Astrocyte (in vitro differentiated cells and primary cell): ENCODE measurements at regions not wholly inside any gene's neighbourhood (a gene's known extent, or its start where the extent isn't known, plus 50 kb on each side); places are given as distances from the start of the nearest gene placed in this dataset.

Experiments
- CTCF ChIP-seq: IDR thresholded peaks from 2 replicates; pipeline ENCODE4 v1.5.1; 2011; ENCODE audit warnings: low read depth, mild to moderate bottlenecking, inconsistent platforms, low read length, moderate library complexity; ENCODE audit not compliant: insufficient read depth
- EZH2 ChIP-seq: IDR thresholded peaks from 2 replicates; pipeline ENCODE4 v1.6.1; 2012; ENCODE audit warnings: mild to moderate bottlenecking, low read length, inconsistent platforms; ENCODE audit not compliant: insufficient read depth

GRCh38 chr21:35885942-35886541 is 174.3 kb downstream of the SETD4 start:
- no peak for TF ChIP-seq EZH2
- no peak for TF ChIP-seq CTCF
